IMR-90 (cell line): ENCODE measurements at regions not wholly inside any gene's neighbourhood (a gene's known extent, or its start where the extent isn't known, plus 50 kb on each side); places are given as distances from the start of the nearest gene placed in this dataset.

Source experiments
- ATAC-seq: fragments of 200-7000 bp; cut with Tn5 transposase; 2 replicates; pipeline ENCODE4 v1.9.1; 2020; ENCODE audit warnings: low read depth, mild to moderate bottlenecking, moderate library complexity
- BruUV-seq: library from RNA; stranded (reverse); fragments of 400-500 nt; replicated peaks from 2 replicates; lab custom pipeline; 2021; lab: Mats Ljungman, UMichigan
- CTCF ChIA-PET: fragments of 300-600 bp; formaldehyde crosslinking; extraction: SDS; loops from one replicate; lab custom pipeline; 2021; ENCODE audit warnings: antibody characterized with exemption; lab: Yijun Ruan, JAX
- POLR2A ChIA-PET: fragments of 300-600 bp; sonication (Branson Sonifier 250); formaldehyde crosslinking; loops from one replicate; lab custom pipeline; 2022; ENCODE audit warnings: antibody characterized with exemption; ENCODE audit not compliant: unreplicated experiment; lab: Charles Lee
- DNase-seq: peaks from one replicate; pipeline ENCODE4 v3.0.0; 2013
- H2AFZ ChIP-seq: replicated peaks from 2 replicates; pipeline ENCODE3; 2013; ENCODE audit warnings: low read length, mild to moderate bottlenecking; ENCODE audit not compliant: poor library complexity
- H2AK5ac ChIP-seq: 2 replicates; pipeline ENCODE4 v1.6.1; 2013; ENCODE audit warnings: low read depth, low read length, inconsistent platforms
- H2AK9ac ChIP-seq: replicated peaks from 2 replicates; pipeline ENCODE3; 2013; ENCODE audit warnings: mild to moderate bottlenecking, low read depth, low read length, moderate library complexity; ENCODE audit not compliant: poor library complexity
- H2BK120ac ChIP-seq: 2 replicates; pipeline ENCODE4 v1.6.1; 2013; ENCODE audit warnings: low read depth, low read length, inconsistent platforms
- H2BK15ac ChIP-seq: 3 replicates; pipeline ENCODE4 v1.6.1; 2013; ENCODE audit warnings: low read depth, low read length, inconsistent platforms
- H2BK20ac ChIP-seq: 2 replicates; pipeline ENCODE4 v1.6.1; 2013; ENCODE audit warnings: low read depth, mild to moderate bottlenecking, inconsistent platforms, low read length, moderate library complexity
- H2BK5ac ChIP-seq: 2 replicates; pipeline ENCODE4 v1.6.1; 2013; ENCODE audit warnings: mild to moderate bottlenecking, low read depth, low read length, inconsistent platforms; ENCODE audit not compliant: poor library complexity, severe bottlenecking
- H3K14ac ChIP-seq: replicated peaks from 2 replicates; pipeline ENCODE4 v1.6.1; 2013; ENCODE audit warnings: low read depth, low read length, inconsistent platforms
- H3K18ac ChIP-seq: 2 replicates; pipeline ENCODE4 v1.6.1; 2013; ENCODE audit warnings: low read depth, low read length, control low read depth
- H3K23ac ChIP-seq: 2 replicates; pipeline ENCODE4 v1.6.1; 2013; ENCODE audit warnings: low read depth, low read length, inconsistent platforms
- H3K27ac ChIP-seq: 2 replicates; pipeline ENCODE4 v1.5.1; 2013; ENCODE audit warnings: mild to moderate bottlenecking, control low read depth, low read length; ENCODE audit not compliant: insufficient read depth
- H3K27me3 ChIP-seq: 2 replicates; pipeline ENCODE4 v1.6.1; 2013; ENCODE audit warnings: low read length; ENCODE audit not compliant: control insufficient read depth, insufficient read depth
- H3K36me3 ChIP-seq: 2 replicates; pipeline ENCODE4 v1.6.1; 2013; ENCODE audit warnings: low read length, mixed read lengths; ENCODE audit not compliant: control insufficient read depth, insufficient read depth
- H3K4ac ChIP-seq: 2 replicates; pipeline ENCODE4 v1.6.1; 2013; ENCODE audit warnings: low read depth, low read length, inconsistent platforms
- H3K4me1 ChIP-seq: 2 replicates; pipeline ENCODE4 v1.6.1; 2013; ENCODE audit warnings: low read length, mixed read lengths; ENCODE audit not compliant: control insufficient read depth, insufficient read depth
- H3K4me2 ChIP-seq: 2 replicates; pipeline ENCODE4 v1.6.1; 2013; ENCODE audit warnings: low read depth, mild to moderate bottlenecking, control low read depth, low read length, moderate library complexity
- H3K4me3 ChIP-seq: 2 replicates; pipeline ENCODE4 v1.5.1; 2013; ENCODE audit warnings: low read depth, mild to moderate bottlenecking, control low read depth, low read length, moderate library complexity; ENCODE audit not compliant: insufficient read depth
- H3K56ac ChIP-seq: 2 replicates; pipeline ENCODE4 v1.6.1; 2013; ENCODE audit warnings: low read length, inconsistent platforms; ENCODE audit not compliant: insufficient read depth; ENCODE audit errors: extremely low read depth
- H3K79me1 ChIP-seq, 2 experiments: 2 replicates each; pipeline ENCODE4 v1.6.1; 2013; ENCODE audit warnings: low read length in 2 of 2, inconsistent platforms in 1 of 2, low read depth in 1 of 2
- H3K9ac ChIP-seq: 2 replicates; pipeline ENCODE4 v1.6.1; 2013; ENCODE audit warnings: low read depth, low read length, control low read depth
- H3K9me1 ChIP-seq: 2 replicates; pipeline ENCODE4 v1.6.1; 2013; ENCODE audit warnings: low read length, inconsistent platforms; ENCODE audit not compliant: insufficient read depth
- H3K9me3 ChIP-seq: 2 replicates; pipeline ENCODE4 v1.6.1; 2013; ENCODE audit warnings: low read length; ENCODE audit not compliant: control insufficient read depth, insufficient read depth
- H4K20me1 ChIP-seq: 2 replicates; pipeline ENCODE4 v1.6.1; 2013; ENCODE audit warnings: low read length, inconsistent platforms; ENCODE audit not compliant: insufficient read depth
- H4K5ac ChIP-seq: 2 replicates; pipeline ENCODE4 v1.6.1; 2013; ENCODE audit warnings: mild to moderate bottlenecking, low read depth, low read length, control low read depth
- H4K8ac ChIP-seq, 2 experiments: 2 replicates each; pipeline ENCODE4 v1.6.1; 2013; ENCODE audit warnings: low read depth in 2 of 2, low read length in 2 of 2, control low read depth in 1 of 2, inconsistent platforms in 1 of 2
- H4K91ac ChIP-seq: 2 replicates; pipeline ENCODE4 v1.6.1; 2013; ENCODE audit warnings: low read depth, low read length, inconsistent platforms; ENCODE audit not compliant: insufficient read depth
- BHLHE40 ChIP-seq: fragments of 150-350 bp; IDR thresholded peaks from 2 replicates; pipeline ENCODE4 v1.6.1; 2016; ENCODE audit warnings: mild to moderate bottlenecking, low read depth, low read length
- CEBPB ChIP-seq: IDR thresholded peaks from 2 replicates; pipeline ENCODE4 v1.6.1; 2012; ENCODE audit warnings: low read depth, low read length, improper control_type of control experiment
- CHD1 ChIP-seq: IDR thresholded peaks from 2 replicates; pipeline ENCODE4 v1.6.1; 2012; ENCODE audit warnings: low read depth, low read length, improper control_type of control experiment
- FOS ChIP-seq: fragments of 150-350 bp; IDR thresholded peaks from 2 replicates; pipeline ENCODE4 v1.6.1; 2016; ENCODE audit warnings: low read depth, low read length
- MAFK ChIP-seq: IDR thresholded peaks from 2 replicates; pipeline ENCODE4 v1.6.1; 2012; ENCODE audit warnings: low read depth, low read length, improper control_type of control experiment
- MAZ ChIP-seq: IDR thresholded peaks from 2 replicates; pipeline ENCODE4 v1.6.1; 2012; ENCODE audit warnings: low read depth, mild to moderate bottlenecking, low read length, improper control_type of control experiment, moderate library complexity, borderline replicate concordance
- MXI1 ChIP-seq: IDR thresholded peaks from 2 replicates; pipeline ENCODE4 v1.6.1; 2012; ENCODE audit warnings: low read depth, mild to moderate bottlenecking, low read length, moderate library complexity, borderline replicate concordance
- NFE2L2 ChIP-seq: fragments of 150-350 bp; IDR thresholded peaks from 2 replicates; pipeline ENCODE4 v1.6.1; 2016; ENCODE audit warnings: low read depth, mild to moderate bottlenecking, low read length
- POLR2A ChIP-seq: IDR thresholded peaks from 2 replicates; pipeline ENCODE4 v1.6.1; 2012; ENCODE audit warnings: mild to moderate bottlenecking, low read depth, low read length
- RAD21 ChIP-seq: IDR thresholded peaks from 2 replicates; pipeline ENCODE4 v1.6.1; 2012; ENCODE audit warnings: low read length, improper control_type of control experiment
- RCOR1 ChIP-seq: IDR thresholded peaks from 2 replicates; pipeline ENCODE4 v1.6.1; 2012; ENCODE audit warnings: mild to moderate bottlenecking, low read length, improper control_type of control experiment; ENCODE audit not compliant: insufficient replicate concordance
- RFX5 ChIP-seq: IDR thresholded peaks from 2 replicates; pipeline ENCODE4 v1.8.0; 2012; ENCODE audit warnings: low read depth, mild to moderate bottlenecking, low read length, moderate library complexity
- SMC3 ChIP-seq: fragments of 150-350 bp; IDR thresholded peaks from 2 replicates; pipeline ENCODE4 v1.6.1; 2016; ENCODE audit warnings: low read depth, mild to moderate bottlenecking, antibody characterized with exemption, low read length, moderate library complexity
- WGBS, 2 experiments: methylation state at CpG; one replicate each; pipeline versions ENCODE4 v1.1.5 to v1.1.7; 2013; ENCODE audit warnings: missing lambda C conversion rate in 2 of 2; ENCODE audit not compliant: insufficient read length in 1 of 2; ENCODE audit errors: extremely low coverage in 2 of 2; 5-methylcytosine and 5-hydroxymethylcytosine counted together
- dilution Hi-C: fragments of 300-500 bp; cut with HindIII; formaldehyde crosslinking; loops from one replicate; pipeline ENCODE4 v1.14.3; 2018; ENCODE audit warnings: low sequenced_read_pairs; ENCODE audit not compliant: unreplicated experiment
- in situ Hi-C: fragments of 300-500 bp; cut with MboI; formaldehyde crosslinking; loops from 3 replicates; pipeline ENCODE4 v1.14.3; 2019; ENCODE audit warnings: low sequenced_read_pairs, inconsistent platforms, mixed read lengths
- intact Hi-C: fragments of 100-400 bp; cut with micrococcal nuclease; formaldehyde crosslinking; loops from 2 replicates; pipeline ENCODE4 v1.10.0; 2022
- TF ChIP-seq, protein P1 (sequence below): conservative IDR thresholded peaks from 2 replicates; pipeline ENCODE4 v1.5.1; 2012; ENCODE audit warnings: mild to moderate bottlenecking, low read depth, low read length, improper control_type of control experiment
- TF ChIP-seq, protein P2 (sequence below): fragments of 150-350 bp; IDR thresholded peaks from 2 replicates; pipeline ENCODE4 v1.6.1; 2017; ENCODE audit warnings: mild to moderate bottlenecking, antibody characterized with exemption, low read length, low read depth
- TF ChIP-seq, protein P3 (sequence below): fragments of 150-350 bp; IDR thresholded peaks from 2 replicates; pipeline ENCODE4 v1.6.1; 2016; ENCODE audit warnings: low read depth, mild to moderate bottlenecking, low read length, moderate library complexity, borderline replicate concordance

DNA sequence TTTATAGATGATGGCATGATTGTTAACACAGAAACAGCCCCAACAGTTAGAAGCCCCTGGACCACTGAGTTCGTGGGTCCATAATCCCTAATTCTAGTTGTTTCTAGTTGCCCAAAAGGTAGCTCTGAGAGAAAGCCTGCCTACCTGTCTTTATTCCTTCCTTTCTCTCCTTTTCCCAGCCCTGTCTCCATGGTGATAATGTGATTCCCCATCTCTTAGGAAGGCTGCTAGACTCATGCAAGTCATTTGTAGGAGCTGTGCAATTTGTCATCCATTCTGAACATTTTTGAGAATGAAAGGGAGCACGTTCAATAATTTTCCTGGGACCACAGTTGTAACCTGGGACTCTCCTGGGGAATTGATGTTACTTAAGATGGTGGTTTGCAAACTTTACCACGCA, 183.4 kb downstream of the EMX2 start:
- intact Hi-C loops = no loop called here
- TF ChIP-seq MAFK (no peak), NFE2L2 (no peak), BHLHE40 (no peak), MXI1 (no peak), SMC3 (no peak), CHD1 (no peak), RCOR1 (no peak), FOS (no peak), RAD21 (no peak), MAZ (no peak), CEBPB (no peak), RFX5 (no peak), POLR2A (no peak)
- TF ChIP-seq, protein P1, sequence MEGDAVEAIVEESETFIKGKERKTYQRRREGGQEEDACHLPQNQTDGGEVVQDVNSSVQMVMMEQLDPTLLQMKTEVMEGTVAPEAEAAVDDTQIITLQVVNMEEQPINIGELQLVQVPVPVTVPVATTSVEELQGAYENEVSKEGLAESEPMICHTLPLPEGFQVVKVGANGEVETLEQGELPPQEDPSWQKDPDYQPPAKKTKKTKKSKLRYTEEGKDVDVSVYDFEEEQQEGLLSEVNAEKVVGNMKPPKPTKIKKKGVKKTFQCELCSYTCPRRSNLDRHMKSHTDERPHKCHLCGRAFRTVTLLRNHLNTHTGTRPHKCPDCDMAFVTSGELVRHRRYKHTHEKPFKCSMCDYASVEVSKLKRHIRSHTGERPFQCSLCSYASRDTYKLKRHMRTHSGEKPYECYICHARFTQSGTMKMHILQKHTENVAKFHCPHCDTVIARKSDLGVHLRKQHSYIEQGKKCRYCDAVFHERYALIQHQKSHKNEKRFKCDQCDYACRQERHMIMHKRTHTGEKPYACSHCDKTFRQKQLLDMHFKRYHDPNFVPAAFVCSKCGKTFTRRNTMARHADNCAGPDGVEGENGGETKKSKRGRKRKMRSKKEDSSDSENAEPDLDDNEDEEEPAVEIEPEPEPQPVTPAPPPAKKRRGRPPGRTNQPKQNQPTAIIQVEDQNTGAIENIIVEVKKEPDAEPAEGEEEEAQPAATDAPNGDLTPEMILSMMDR = no peak
- TF ChIP-seq, protein P2, sequence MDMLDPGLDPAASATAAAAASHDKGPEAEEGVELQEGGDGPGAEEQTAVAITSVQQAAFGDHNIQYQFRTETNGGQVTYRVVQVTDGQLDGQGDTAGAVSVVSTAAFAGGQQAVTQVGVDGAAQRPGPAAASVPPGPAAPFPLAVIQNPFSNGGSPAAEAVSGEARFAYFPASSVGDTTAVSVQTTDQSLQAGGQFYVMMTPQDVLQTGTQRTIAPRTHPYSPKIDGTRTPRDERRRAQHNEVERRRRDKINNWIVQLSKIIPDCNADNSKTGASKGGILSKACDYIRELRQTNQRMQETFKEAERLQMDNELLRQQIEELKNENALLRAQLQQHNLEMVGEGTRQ = no peak
- TF ChIP-seq, protein P3, sequence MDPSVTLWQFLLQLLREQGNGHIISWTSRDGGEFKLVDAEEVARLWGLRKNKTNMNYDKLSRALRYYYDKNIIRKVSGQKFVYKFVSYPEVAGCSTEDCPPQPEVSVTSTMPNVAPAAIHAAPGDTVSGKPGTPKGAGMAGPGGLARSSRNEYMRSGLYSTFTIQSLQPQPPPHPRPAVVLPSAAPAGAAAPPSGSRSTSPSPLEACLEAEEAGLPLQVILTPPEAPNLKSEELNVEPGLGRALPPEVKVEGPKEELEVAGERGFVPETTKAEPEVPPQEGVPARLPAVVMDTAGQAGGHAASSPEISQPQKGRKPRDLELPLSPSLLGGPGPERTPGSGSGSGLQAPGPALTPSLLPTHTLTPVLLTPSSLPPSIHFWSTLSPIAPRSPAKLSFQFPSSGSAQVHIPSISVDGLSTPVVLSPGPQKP = no peak
- no peak overlapping the region for H3K14ac ChIP-seq
- no peaks in the 10 kb centered on the region for H3K27me3 ChIP-seq
- POLR2A ChIA-PET = no interaction called here
- CTCF ChIA-PET = no interaction called here
- H3K56ac ChIP-seq = no peak overlapping the region
- in situ Hi-C loops = no loop called here
- no peaks in the 10 kb centered on the region for H3K4me1 ChIP-seq
- no peaks in the 10 kb centered on the region for H4K20me1 ChIP-seq
- no peaks in the 10 kb centered on the region for H3K36me3 ChIP-seq
- H4K8ac ChIP-seq = no peak overlapping the region
- ATAC-seq (no peak), DNase-seq (no peak)
- no peaks in the 10 kb centered on the region for H3K9me1 ChIP-seq
- no peaks in the 10 kb centered on the region for H3K79me1 ChIP-seq
- dilution Hi-C loops = no loop called here
- H4K5ac ChIP-seq = no peak overlapping the region
- H3K4me3 ChIP-seq = no peak overlapping the region
- no peak overlapping the region for H2BK5ac ChIP-seq
- H3K4me2 ChIP-seq = no peak overlapping the region
- H2BK20ac ChIP-seq = no peak overlapping the region
- H2BK15ac ChIP-seq = no peak overlapping the region
- no TSS peak for BruUV-seq
- no peak overlapping the region for H2AFZ ChIP-seq
- no peak overlapping the region for H3K18ac ChIP-seq
- no CpG with 5 or more reads among the region's 3 CpGs for WGBS, 2 experiments
- no peak overlapping the region for H2AK5ac ChIP-seq
- H4K91ac ChIP-seq = no peak overlapping the region
- H3K9ac ChIP-seq = no peak overlapping the region
- peaks cover 12% of the 10 kb centered on the region for H3K9me3 ChIP-seq
- no peak overlapping the region for H2BK120ac ChIP-seq
- H3K27ac ChIP-seq = no peak overlapping the region
- H3K4ac ChIP-seq = no peak overlapping the region
- no peak overlapping the region for H2AK9ac ChIP-seq
- H3K23ac ChIP-seq = no peak overlapping the region
